Fibroblast of skin of right biceps (primary cell): ENCODE measurements at regions not wholly inside any gene's neighbourhood (a gene's known extent, or its start where the extent isn't known, plus 50 kb on each side); places are given as distances from the start of the nearest gene placed in this dataset.

Experiments
- DNase-seq: peaks from one replicate; pipeline ENCODE4 v3.0.0-alpha.2; 2013

DNA sequence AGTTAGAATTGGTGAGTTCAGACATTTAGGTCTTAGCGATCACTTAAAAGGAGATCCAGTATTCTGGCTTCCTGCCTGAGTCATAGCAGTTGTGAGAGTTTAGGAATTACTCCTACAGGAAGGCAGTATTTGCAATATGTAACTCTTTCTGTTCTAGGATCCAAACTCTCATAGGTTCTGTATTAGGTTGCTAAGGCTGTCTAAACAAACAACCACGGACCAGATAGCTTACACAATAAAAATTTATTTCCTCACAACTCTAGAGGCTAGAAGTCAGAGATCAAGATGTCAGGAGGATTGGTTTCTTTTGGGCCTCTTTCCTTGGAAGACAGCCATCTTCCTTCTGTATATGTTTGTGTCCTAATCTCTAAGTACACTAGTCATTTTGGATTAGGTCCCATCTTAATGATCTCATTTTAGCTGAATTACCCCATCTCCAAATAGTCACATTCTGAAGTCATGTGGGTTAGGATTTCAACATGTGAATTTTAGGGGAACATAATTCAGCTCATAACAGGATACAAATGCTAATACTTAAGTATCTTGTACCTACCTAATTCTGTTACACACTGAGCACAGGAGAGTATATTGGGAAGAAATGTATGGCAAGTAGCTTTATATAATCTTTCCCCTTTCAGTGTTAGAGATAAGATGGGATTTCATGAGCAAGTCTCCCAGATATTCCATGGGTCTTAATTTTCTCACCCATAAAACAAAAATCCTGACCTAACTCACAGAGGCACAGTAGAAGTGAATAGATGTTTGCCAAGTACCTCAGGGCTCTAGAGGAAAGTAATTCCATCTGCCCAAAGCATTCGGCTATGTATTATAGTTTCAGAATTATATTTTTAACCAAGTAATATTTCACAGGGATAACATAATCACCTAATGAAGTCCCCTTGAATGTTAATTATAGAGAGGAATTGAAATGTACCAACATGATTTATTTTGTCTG, 144.4 kb downstream of the PTBP2 start:
- DNase-seq = peak; percentile 92

DNA sequence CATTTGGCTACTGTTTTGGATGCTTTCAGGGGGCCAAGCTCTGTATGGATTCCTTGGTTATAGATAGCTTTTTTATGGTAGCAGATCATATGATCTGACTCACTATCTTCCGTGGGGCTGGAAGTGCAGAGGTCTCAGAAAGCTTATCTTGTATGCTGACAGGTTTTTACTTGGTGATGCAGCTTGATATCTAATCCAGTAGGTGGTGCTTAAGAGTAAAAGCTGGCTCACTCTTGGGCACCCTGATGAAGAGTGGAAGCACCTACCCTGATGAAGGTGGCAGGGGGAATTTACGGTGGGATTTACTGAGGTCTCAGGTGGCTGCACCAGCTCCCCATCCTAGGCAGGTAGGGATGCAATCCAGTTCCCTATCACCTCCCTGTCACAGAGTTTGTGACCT, 151.2 kb downstream of the PTBP2 start:
- no peak for DNase-seq

DNA sequence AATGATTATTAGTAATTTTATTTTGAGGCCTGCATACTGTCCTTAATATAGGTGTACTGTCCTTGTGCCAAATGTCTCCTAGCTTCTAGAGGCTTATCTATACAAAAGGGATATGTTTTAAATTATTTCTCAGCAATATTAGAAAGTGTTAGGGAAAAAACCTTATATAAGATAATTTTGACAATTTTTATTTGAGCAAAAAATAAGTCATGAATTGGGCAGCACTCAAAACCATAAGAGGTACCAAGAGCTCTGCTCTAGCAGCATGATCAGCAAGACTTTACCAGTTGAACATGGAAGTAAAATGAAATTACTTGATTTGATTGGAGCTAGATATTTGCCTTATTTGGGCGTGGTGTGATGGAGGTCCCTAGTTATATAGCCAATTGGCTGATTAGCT, 157.1 kb downstream of the PTBP2 start:
- no peak for DNase-seq

DNA sequence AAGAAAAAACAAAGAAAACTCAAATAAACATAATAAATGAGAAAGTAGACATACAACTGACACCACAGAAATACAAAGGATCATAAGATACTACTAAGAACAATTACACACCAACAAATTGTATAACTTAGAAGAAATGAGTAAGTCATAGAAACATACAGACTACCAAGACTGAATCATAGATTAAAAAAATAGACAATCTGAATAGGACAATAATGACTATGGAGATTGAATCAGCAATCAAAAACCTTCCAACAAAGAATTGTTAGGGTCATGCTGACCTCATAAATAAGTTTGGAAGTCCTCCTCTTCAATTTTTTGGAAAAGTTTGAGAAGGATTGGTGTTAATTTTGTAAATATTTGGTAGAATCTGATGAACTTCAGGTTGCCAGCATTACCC, 159.0 kb downstream of the PTBP2 start:
- peak; percentile 19 for DNase-seq

DNA sequence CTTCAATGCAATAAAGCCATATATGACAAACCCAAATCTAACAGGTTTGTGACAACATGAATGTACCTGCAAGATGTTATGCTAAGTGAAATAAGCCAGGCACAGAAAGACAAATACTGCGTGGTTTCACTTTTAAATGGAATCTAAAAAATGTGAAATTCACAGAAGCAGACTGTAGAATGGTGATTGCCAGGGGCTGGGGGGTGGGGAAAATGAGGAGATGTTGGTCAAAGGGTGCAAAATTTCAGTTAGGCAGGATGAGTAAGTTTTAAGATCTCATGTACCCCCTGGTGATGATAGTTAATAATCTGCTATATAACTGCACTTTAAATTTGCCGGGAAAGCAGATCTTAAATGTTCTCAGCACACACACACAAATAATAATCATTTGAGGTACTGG, 160.5 kb downstream of the PTBP2 start:
- peak; percentile 23 for DNase-seq

DNA sequence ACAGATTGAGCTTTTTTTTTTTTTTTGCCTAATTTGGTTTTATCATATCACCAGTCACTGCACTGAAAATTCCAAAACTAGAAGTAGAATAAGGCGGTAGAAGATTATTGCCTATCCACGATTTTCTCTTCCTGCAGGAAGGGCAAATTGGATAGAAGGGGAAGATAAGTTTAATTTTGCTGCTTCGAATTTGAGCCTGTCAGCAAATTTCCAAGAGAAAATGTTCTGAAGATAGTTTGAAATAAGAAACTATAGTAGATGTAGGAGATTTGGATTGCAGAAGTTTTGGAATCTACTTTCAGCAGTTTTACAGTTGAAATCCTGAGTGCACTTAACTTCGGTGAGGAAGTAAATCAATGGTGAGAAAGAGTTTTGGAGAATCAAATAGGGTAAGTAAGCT, 164.9 kb downstream of the PTBP2 start:
- no peak for DNase-seq

DNA sequence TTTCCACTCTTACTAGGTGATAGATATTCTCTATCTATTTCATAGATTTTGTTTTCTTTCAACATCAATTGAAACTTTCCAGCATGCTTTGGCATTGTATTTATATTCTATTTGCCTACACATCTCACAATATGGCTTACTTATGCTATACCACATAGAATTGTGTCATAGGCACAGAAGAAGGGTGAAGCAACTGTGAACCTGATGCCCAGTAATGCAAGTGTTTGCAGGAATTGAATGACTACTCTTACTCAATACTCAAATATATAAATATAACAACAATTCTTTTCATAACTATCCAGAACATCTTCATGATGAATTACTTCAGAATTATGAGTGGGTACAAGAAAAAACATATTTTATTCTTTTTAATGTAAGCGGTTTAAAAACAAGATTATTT, 165.9 kb downstream of the PTBP2 start:
- DNase-seq = no peak

DNA sequence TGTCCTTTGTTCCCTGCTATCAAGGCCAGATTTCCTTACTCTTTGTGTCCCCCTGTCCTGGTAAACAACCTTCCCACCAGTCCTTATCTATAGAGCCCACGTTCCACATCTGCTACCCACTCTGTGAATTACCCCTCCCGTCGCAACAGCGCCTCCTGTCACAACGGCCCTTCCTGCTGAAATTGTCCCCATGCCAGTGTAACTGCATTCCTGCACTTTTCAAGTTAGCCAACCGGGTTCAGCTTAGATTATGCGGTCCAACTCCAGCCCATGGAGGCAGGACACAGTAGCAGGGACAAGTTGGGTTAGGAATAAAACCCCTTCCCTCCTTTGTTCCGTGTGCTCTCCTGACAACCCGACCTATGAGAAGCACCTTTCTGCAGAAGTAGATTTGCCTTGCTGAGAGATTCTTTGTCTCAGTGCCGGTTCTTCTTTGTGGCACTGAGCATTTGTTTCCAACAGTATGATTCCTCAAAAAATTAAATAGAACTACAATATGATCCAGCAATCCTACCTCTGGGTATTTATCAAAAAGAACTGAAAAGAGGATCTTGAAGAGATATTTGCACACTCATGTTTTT, 180.3 kb downstream of the PTBP2 start:
- DNase-seq = no peak

DNA sequence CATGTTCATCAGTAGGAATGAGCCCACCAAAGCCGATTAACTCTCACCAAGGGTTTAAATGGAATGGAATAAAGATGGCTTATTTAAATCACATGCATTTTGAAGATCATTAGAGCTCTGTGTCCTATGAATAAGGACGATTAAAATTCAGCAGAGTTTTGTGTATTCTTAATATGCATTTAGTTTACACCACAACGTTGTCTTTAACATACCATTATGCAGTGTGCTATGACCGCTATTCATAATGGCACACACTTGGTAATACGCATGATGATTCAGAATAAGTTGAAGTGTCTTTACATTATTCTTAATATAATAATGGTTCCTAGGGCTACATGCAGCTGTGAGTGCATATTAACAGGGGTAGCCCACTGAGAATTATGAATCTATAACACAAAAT, 190.7 kb downstream of the PTBP2 start:
- no peak for DNase-seq

DNA sequence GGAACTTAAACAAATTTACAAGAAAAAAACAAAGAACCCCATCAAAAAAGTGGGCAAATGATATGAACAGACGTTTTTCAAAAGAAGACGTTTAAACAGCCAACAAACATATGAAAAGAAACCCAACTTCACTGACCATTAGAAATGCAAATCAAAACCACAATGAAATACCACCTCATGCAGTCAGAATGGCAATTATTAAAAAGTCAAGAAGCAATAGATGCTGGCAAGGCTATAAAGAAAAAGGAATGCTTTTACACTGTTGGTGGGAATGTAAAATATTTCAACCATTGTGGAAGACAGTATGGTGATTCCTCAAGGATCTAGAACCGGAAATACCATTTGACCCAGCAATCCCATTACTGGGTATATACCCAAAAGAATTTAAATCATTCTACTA, 194.1 kb downstream of the PTBP2 start:
- DNase-seq = peak; percentile 56

DNA sequence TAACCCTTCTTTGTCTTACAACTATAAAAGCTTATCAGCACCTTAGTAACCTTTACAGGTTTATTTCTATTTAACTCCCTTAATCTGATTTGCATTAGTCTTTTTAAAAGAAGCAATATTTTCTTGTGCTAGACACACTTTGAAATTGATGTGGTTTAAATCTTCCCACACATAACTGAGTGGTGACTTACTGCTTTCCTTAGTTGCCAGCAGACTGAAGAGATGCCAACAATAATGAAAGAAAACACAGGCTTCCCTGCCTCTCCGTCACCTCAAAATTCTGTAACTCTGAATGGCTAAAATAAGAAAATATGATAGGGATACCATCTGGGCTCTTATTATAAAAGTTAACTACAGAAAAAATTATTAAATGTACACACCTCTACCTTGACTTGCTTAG, 196.8 kb downstream of the PTBP2 start:
- DNase-seq = peak; percentile 76

DNA sequence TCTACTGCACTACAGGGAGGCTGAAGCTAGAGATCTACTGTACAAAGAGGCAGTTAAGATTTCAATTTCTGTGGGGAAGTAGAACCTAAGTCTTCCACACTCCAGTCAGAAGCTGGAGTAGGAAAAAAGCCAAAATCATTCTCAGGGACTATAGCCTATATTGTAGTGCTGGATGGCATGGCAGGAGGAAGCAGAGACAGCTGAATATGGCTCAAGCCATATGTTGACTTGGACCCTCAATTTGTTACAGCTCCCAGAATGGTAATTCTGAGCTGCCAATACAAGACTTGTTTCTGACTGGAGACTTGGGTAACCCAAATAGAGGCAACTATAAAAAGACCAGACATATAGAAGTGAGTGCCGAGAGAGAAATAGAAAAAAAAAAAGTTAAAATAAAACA, 200.6 kb downstream of the PTBP2 start:
- no peak for DNase-seq

DNA sequence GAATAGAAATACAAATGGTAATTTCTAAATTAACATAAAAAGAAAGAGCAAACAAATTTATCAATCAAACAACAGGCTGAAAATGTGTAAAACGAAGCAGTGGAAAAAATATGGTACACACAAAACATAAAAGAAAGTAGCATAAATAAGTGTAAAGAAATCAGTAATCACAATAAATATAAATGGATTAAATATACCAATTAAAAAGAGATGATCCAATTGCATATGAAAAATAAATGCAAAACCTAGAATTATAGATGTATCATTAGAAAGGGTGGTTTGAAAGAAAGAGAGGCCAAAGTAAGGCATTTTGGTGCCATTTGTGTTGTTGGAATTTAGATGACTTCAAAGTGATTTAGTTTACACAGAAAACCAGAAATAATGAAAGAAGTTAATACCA, 202.2 kb downstream of the PTBP2 start:
- DNase-seq = no peak

DNA sequence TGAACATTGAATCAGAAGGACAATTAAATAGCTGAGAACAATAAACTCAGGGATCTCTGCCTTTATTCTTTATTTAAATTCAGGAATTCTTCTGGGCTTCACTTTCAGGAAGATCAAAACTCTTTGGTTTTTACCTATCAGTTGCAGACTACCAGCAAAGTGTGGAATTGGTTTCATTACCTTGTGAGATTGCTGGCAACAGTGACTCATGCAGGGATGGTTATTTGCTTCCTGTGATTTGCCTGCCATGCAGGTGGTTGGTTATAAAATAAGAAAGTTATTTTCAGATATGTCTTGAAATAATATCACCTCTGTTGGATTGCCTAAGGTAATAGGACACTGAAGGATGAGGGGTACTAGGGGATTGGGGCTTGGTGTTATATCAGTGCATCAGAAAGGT, 204.6 kb downstream of the PTBP2 start:
- DNase-seq = no peak

DNA sequence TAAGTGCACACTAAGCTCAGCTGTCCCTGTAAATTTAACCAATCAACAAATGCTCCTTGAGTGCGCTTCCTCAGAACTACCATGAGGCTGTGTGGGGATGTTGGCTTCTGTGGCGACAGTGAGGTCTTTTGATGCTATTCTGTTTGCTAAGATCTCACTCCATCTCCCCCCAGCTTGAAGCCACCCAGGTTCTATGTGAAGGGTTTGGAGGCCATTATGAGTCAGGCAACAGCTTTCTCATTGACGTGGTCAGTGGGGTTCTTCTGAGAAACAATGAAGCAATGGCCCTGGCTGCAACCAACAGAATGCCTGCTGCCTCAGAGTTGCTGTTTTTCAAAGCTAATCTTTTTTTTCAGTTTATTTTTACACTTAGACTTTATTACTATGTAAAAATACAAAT, 205.5 kb downstream of the PTBP2 start:
- peak; percentile 91 for DNase-seq

DNA sequence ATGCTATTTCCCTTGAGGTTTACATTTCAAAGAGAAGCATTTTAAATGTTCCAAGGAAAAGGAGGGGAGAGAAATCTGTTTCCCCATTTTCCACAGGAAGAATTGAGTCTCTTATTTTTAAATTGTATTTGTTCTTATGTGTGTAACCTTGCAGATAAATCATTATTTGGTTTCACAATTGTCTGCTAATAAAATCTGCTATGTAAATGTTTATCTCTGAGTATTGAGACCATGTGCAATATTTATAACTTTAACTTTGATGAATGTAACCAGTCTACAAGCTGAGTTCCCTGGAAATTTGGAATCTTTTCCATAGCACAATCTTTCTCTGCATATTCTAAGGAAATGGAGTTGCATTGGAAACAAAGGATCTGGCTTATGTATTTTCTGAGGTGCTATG, 209.6 kb downstream of the PTBP2 start:
- DNase-seq = no peak

DNA sequence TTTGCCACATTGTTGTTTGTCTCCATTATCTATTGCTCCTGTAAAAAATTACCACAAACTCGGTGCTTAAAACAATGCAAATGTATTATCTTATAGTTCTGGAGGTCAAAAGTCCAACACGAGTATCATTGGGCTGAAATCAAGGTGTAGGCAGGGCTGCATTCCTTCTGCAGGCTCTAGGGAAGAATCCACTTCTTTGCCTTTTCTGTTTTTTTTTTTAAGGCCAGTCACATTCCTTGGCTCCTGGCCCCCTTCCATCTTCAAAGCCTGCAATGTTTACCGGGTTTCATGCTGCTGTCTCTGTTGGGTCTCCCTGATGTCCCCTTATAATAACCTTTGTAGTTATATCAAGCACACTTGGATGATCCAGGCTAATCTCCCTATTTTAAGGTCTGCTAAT, 212.7 kb downstream of the PTBP2 start:
- peak; percentile 10 for DNase-seq

DNA sequence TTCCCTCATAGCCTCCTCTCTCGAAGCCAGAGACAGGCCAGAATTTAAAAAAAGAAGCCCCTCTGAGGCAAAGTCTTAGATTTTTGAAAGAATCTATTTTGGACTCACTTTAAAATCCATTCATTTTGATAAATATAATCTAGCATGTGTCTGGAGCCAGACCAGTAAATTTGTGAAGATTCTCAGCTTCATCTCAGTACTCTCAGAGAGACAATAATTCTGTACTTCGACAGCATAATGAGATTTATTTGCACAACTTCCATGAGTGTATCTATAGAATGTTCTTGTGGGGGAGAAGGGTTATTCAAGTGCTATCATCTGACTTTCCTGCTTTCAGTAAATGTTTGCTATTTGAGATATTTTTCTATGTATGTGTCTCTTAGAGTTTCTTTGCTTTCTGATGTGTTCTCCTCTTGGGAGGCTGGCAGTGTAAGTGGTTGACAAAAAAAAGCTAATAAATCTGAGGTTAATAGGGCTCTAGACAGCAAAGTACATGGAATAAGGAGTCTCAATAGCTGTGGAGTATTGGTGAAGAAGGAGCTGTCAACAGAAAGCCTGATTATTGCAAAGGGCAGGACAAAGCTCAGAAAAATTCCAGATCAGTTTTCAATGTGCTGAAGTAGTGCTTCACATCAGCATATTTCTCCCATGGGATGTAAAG, 223.0 kb downstream of the PTBP2 start:
- no peak for DNase-seq

DNA sequence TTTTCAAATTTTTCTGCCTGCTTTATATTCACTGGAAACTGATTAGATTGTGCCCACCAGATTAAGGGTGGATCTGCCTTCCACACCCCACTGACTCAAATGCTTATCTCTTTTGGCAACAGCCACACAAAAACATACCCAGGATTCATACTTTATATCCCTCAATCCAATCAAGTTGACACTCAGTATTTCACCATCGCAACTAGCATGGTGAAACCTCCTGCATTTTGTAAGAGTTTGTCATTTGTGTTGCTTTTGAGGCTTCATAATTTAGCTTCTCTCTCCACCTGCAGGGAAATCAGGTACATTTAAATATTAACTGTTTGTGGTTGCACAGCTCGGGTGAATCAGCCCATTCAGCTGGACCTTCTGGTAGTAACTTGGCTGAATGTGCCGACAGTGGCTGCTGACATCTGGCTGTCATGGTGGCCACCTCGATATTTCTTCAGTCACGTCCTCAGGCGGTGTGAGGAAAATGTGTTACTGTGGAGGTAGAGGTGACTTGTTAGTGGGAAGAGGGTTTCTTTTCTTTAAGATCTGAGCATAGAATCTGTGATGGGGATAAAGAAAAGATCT, 224.0 kb downstream of the PTBP2 start:
- DNase-seq = no peak

DNA sequence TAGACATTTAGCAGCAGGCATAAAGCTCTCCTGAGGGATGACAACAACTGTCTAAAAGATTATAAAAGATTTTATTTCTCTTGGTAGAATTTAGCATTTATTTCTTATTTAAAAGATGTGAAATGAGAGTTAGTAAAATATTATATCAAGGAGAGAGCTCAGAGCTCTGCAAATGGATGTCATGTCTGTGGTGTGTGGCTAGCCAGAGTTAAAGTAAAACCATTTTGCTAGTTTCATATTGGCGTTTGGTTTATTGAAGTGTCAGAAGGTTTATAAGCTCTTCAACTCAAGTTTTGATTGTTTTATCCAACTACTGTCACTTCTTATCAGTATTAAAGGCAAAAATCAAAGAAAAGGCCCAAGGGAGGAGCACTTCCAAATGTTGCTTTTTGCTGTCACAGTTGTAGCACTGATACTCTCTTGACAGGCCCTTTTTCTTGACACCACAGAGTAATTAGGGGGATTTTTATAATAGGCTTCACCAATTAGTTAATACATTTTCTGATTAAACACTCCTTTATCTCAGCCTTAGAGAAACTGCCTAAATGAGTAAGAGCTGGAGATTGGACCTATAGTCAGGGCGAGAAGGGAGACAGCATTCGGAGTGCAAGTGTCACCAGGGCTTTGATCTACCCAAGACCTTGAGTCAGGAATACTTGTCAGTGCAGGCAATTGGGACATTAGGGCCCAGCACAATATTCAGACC, 233.9 kb downstream of the PTBP2 start:
- no peak for DNase-seq

DNA sequence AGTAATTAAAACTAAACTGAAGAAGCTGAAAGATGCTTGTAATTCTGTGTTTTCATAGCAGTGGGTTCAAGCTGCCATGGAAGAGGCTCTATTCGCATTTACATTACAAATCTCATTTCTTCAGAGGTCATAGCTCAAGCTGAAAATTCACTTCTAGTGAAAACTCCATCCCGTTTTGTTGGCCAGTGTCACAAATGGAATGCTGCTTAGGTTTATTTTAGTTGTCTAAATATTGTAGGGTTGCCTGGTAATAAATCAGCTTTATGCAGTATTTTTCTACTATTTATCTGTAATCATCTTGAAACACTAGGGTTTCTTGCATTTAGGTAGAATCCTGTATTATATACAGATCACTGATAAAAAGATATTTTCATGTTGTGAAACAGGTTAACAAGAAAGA, 240.6 kb downstream of the PTBP2 start:
- no peak for DNase-seq

DNA sequence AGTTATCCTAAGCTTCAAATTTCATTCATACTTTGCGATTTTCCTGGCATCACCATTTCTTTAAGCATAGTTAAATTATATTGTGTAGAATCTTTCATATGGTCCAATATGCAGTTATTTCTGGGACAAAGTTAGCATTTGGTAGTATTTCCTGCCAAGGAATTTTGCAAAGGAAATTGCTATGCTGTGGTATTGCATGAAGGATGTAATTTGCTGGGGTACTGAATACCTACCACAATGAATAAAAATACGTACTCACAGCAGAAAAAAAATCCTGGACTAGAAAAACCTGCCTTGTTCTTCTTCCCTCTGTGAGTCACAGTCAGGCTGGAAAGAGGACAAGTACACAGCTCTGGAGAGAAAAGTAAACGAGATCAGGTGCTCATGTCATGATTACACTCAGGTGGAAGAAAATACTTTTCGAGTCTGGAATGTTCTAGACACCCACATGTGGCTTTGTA, 241.2 kb downstream of the PTBP2 start:
- DNase-seq = peak; percentile 72

DNA sequence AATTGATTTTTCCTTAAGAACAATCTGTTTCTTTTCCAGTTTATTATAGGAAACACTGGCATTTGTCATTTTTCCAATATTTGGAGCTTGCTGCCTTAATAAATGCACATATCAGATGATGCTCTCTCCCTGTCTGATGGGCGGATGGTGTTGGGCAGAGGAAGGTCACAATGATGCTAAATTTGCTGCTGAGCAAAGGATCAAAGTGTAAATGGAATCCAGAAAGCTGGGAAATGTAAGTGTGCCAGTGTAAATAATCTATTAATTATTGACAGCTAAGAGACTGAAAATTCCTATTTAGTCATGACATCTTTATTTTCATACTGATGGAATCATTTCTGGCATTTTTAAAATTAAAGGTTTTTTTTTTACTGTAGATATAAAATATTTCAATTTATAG, 243.2 kb downstream of the PTBP2 start:
- no peak for DNase-seq
